NCI-H2107 treated with DMSO at 0.1 percent for 48 hours (cell line): ENCODE measurements at regions not wholly inside any gene's neighbourhood (a gene's known extent, or its start where the extent isn't known, plus 50 kb on each side); places are given as distances from the start of the nearest gene placed in this dataset.
A peak's percentile ranks its signal among the peaks of the same experiment; 100 is the strongest.

ENCODE experiments used
- DNase-seq: peaks from one replicate; lab custom pipeline; 2025; ENCODE audit not compliant: unreplicated experiment; lab: John Stamatoyannopoulos, UW

DNA sequence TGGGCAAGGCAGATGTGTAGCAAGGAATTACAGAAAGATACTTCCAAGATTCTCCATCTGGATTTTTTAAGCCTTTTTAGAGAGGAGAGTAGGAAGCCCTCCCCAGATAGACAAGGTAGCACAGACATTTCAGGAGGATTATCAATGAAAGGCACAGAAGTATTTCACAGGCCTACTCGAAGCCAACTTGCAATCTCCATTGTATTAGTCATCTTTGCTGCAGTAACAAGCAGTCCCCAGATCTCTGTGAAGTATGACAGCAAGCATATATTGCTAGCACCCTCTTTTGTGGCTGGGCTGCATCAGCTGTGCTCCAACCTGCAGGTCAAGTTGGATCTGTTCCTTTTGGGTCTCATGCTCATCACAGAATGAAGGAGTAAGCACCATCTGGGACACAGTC is 101.6 kb downstream of the MAF start:
- no peak for DNase-seq

DNA sequence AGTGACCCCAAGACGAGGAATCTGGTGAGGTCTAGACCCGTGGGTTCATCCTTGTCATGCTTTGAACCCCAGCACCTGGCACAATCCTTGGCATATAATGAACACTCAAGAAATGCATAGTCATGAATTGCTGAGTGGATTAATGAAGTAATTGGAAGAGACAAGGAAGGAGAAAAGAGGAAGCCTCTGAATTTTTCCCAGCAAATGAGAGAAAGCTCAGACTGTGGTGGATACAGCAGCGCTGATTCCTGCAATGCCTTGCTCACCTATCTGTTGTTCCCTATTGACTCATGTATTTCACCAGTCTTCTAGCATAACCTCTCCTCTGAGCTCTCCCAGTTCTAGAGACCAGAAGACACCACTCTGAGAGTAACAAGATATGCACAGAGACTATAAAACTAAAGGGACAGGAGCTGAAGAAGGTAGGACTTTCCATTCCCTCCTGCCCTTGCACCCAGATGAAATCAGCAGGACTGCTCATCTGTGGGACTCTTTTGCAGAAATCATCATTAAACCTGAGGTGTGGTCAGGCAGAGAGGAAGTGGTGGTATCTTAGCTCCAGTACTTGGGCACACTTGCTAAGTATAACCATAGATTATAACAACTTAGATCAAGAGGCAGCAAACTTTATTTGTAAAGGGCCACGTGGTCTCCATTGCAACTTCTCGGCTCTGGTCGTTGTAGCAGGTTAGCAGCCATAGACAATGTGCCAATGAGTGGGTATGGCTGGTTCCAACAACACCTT is 102.8 kb downstream of the MAF start:
- DNase-seq, result no peak

DNA sequence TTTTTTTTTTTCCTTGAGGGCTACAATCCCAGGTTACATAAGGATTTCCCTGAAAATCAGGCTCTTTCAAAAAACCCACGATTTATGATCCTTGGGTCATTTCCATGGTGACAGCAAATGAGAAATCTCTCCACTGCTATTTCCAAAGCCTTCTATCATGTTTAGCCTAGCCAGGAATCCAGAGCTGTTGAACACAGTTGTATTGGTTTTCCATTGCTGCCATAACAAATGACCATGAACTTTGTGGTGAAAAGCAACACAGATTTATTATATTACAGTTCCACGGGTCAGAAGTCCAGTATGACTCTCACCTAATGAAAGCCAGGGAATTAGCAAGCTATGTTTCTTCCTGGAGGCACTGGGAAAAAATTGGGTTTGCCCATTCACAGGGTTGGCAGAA is 106.6 kb downstream of the MAF start:
- DNase-seq, result no peak

DNA sequence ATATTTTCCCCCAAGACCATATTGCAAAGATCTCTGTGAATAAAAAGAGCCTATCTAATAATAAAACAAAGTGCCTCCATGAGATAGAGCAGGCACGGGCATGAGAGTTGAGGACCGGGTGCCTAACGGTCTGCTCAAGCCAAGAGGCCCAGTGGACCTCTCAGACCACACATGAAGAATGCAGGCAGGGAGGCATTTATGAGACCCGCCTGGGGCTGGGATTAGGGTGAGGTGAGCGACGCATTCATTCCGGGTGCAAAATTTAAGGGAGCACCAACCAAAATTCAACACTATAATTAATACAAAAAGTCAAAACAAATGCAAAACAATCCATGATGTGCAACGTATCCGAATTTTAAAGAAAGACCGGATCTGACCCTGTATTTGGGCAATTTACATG is 108.5 kb downstream of the MAF start:
- no peak for DNase-seq

DNA sequence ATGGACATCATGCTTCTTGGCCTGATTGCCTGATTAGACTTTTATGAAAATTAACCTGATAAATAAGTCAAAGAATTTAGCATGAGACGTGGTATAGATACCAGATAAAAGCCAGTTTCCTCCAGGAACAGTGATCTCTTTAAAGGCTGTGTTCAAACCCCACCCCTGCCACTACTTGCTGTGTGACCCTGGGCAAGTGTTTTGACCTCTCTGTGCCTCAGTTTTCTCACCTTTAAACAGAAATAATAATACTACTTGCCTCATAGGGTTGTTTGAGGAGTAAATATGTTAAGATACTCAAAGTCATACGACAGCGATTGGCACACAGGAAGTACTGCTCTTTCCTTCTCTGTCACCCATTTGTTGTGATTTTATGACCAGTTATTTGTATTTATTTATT is 115.5 kb downstream of the MAF start:
- no peak for DNase-seq

DNA sequence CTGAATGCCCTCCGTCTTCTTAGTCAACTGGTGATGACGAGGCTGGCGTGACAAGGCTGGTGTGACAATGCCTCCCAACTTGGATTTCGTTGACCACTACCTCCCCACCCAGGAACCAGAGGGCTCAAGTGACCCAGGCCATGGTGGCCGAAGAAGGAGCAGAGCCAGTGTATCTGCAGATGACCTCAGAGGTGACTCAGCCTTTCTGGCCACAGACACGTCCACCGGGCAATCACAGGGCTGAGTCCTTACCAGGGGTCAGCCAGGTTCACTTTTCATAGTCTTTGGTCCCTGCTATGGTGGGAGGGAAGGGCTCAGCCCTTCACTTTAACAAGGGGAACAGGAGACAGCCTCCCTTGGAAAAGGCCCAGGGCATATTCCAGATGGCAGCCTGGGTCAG is 116.3 kb downstream of the MAF start:
- no peak for DNase-seq

DNA sequence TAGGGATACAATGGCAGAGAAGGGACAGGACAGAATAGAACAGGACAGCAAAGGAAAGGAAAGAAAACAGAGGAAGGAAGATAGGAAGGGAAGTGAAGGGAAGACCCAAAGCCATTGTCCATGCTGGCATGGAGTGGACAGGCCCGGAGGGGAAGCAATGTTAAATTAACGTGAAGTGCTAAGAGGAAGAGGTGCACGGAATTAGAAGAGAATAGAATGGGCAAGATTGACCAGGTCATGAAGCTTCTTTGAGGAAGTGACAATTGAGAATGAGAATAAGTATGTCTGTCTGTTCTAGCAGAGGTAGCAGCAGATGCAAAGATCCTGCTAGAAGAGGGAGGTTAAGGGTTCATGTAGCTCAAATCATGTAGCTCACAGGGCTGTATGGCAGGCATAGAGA is 117.2 kb downstream of the MAF start:
- no peak for DNase-seq

DNA sequence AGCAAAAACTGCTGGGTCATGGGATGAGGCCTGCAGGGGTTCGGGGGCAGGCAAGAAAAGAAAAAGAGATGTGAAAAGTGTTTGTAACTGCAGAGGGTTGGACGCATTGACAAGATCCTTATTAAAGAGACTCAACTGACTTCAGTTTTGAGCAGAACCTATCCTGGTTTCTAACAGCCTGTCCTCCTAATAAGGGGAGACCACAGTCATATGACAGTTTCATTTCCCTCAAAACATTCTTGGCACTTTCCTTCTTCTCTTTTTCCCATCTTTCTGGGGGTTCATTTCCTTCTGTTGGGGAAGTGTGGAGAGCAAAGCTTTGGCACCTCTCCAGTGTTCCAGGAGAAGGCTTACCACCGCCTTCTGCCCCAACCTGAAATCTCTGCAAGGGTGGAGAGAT is 118.5 kb downstream of the MAF start:
- DNase-seq, result no peak

DNA sequence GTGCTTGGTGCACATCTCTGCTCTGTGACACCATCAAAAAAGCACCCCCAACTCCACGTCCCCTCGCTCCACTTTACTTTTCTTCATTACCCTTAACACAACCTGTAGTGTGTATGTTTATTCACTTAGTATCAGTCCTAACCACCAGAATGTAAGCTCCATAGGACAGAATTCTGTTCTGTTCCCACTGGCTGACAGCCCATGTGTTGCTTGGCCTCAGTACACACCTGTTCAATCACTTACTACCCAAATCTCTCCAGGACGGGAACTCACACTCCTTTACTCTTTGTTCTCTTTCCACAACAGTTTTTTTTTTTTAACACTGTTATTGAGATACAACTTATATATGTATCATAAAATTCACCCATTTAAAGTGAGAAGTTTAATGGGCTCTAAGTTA is 119.6 kb downstream of the MAF start:
- DNase-seq, result no peak

DNA sequence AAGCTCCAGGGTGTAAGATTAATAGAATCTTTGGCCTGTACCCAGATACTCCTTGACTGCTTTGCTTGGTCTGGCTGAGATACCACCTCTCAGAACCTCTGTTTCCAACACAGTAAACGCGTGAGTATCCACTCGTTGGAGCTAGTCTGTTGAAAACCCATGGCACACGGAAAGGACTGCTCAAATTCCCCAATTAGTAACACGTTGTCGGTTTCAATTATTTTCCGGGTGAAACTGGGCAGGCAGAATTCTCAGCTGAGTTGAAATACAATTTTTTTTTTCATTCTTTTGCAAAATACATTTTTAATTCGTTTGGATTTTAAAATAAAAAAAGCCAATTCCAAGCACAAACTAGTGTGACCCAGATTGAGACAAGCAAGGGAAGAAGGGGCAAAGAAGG is 120.5 kb downstream of the MAF start:
- DNase-seq, result no peak

DNA sequence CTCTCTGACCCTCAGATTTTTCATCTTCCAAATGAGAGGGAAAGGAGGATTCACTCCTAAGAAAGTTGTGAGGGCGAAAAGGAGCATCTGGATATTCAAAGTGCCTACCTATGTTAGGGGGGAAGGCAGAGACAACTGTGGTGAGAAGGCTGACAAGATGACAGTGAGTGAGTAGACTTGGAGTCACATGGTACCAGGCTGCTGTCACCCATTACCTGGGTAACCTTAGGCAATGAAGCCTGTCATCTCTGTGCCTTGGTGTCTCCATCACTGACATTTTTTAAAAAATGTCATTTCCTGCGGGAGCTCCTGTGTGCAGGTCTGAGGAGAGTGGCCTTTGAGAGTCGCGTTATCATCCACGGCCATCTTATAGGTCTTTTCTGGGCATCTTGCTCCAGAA is 124.0 kb downstream of the MAF start:
- DNase-seq, result no peak

DNA sequence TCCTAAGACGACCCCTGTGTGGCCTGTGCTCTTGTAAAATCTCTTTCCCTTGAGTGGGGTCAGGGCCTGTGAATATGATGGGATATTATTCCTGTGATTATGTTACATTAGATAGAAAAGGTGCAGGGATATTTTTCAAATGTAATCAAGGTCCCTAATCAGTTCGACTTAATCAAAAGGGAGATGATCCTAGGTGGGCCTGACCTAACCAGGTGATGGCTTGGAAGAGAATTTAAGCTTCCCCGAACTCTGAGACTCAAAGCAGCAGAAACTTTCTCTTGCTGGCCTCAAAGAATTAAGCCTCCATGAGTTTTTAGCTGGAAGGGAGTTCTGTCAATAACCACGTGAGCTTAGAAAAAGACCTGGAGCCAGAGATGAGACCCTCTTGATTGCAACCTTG is 124.7 kb downstream of the MAF start:
- no peak for DNase-seq

DNA sequence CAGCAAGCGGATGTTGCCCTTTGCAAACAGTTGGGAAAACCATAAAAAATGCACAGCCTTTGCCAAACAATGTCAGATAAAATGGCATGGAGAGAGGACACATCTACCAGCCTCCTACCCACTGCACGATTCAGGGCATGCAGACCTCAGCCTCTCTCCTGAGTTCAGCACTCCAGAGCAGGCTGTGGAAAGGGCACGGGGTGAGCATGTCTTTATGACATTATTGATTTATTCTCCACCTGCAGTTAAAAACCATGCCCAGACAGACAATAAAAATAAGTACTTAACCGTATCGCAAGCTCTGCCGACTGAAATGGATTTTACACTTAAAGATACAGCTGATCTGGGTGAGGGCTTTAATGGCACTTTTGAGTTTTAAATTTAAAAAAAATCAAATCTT is 127.1 kb downstream of the MAF start:
- peak; percentile 6 for DNase-seq

DNA sequence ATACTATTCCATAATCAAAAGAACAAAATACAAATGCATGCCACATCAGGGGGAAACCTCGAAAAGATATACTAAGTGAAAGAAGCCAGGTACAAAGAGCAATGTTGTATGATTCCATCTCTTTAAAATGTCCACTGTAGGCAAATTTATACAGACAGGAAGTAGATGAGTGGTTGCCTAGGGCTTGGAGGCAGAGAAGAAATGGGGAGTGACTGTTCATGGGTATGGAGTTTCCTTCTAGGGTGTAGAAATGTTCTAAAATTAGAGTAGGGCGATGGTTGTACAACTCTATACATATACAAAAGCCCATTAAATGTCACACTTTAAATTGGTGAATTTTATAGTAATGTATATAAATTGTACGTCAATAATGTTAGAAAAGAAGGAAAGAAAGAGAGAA is 128.1 kb downstream of the MAF start:
- DNase-seq, result no peak

DNA sequence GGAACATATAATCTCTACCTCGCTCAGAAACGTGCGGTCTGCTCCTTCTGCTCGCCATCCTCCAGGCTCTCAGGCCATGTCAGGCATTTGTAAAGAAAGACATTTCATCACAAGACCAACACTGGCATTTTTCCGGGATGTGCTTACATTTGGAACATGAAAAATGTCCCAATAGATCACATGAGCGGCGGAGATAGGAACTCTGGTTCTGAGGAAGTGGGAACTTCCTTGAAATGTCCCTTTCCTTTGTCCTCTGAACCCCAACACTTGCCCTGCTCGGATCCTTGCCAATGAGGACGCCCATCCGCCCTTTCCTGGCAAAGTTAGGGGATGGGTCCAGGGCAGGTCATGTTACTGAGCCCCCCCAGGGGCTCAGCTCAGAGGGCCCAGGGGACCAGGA is 130.5 kb downstream of the MAF start:
- no peak for DNase-seq

DNA sequence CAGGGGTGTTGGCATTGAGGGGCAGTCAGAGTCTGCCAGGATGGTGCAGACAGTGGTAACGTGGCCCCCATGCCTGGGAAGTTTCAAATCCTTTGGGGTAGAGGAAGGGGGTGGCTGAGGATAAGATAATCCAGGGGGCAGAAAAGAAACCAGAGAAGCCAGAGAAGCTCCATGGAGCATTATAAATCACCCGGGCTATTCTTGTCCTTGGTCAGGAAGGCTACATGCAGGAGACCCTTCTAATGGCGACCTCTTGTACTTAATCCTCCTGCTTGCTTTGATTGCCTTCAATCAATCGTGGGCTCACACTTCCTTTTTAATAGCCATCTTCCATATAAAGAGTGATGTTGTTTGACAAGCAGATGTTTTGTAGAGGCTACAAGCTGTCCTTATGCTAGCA is 131.9 kb downstream of the MAF start:
- no peak for DNase-seq

DNA sequence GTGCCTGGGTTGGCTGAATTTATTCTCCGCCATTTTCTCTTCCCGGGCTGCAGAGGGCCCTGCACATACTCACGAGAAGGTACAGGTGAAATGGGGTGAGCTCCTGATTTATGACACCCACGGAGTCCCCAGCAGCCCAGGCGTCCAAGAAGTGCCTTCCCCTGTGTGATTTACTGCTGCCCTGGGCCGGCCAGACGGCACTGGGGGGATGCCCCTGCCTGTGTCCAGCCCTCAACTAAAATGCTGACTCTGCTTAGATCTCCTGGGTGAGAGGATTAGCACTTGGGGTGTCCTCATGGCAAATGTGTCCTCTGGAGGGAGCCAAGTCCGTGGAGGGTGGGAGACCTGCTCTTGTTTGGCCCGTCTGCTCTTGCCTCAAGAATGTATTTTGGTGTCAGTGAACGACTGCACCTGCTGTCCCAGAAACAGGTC is 132.4 kb downstream of the MAF start:
- DNase-seq, result no peak

DNA sequence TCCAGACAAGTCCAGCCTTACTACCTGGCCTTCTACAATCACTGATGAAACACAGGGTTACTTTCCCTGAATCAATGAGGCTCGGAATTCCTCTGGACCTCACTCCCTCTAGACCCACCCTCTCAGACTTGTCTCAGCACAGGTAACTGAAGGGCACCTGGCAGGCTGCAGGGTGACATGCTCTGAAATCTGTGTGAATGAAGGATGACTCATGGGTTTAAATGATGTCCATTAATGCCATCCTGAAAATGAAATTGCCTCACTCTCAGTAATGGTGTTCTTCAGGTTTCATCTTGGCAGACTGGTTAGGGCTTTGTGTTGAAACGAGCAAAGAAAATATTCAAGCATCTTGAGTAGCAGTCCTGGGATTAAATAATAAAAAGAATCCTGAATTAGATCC is 134.4 kb downstream of the MAF start:
- DNase-seq, result no peak

DNA sequence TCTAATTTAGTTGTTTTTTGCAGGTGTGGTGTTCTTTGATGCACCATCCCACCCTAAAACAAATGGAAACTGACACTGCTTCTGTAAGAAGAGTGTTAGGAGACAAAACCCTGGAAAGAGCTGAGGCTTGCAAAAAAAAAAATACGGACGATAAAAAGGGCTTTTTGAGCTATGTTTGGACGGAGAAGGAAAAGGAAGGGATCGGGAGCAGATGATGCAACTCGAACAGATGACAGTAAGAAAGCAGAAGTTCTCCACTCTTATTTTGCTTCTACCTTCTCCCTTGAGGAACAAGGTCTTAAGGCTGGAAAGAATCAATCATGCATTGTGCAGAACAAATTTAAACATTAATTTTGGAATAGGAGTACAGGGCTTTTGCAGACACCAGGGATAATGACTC is 136.7 kb downstream of the MAF start:
- no peak for DNase-seq

DNA sequence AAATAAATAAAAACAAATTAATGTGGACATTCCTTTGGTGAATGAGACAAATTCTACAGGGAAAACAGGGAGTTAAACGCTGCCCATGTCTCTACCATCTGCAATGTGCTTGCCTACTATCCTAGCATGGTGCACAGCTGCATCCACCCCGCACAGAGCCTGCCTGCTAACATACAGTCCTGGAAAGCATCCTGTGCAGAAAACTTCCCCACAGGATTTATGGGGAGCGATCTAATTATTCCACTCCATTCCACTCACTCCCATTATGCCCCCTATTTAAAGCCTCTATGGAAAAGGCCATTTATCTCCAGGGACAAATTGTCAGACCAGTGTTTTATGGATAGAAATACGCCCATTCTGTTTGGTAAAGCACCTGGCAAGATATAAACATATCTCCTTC is 144.5 kb downstream of the MAF start:
- DNase-seq, result no peak

DNA sequence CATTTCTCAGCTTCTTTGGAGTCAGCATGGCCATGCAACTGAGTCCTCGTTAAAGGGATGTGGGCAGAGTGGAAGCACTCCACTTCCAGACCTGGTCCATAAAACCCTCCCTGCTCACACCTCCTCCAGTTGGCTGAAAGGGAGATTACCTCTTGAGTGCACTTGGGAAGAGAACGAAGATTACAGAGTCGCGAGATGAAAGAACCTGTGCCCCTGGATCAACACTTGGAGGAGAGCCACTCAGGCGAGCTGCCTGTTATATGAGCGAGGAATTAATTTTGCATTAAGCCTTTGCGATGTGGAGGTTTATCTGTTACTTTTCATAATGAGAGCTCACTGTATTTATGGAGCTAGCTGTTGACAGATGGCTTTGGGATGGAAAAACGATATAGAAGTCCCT is 147.9 kb downstream of the MAF start:
- no peak for DNase-seq

DNA sequence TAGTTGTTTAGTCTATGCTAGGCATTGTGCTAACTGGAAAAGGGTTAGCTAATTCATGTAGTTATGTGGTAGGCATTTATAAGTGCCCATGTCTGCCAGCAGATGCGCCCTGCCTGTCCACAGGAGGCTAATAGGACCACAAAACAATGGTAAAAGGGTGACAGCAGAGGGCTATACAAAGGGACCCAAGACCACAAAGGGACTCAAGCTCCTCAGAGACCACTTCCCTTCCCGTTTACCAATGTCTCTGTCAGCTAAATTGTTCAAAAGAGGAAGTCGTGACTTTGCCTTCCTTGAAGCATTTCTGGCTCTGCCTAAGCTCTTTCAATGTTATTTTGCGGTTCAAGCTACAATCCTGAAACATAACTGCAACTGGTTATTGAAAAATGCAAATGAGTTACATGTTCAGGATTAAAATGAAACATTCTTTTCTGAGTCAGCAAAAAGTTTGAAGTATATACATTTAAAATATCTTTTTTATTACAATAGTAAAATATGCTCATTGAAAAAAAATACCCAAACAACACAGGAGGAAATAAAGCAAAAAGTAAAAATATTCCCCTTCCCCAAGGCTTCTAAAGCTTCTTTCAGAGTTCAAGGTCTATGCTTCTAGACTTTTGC is 149.2 kb downstream of the MAF start:
- DNase-seq, result no peak

DNA sequence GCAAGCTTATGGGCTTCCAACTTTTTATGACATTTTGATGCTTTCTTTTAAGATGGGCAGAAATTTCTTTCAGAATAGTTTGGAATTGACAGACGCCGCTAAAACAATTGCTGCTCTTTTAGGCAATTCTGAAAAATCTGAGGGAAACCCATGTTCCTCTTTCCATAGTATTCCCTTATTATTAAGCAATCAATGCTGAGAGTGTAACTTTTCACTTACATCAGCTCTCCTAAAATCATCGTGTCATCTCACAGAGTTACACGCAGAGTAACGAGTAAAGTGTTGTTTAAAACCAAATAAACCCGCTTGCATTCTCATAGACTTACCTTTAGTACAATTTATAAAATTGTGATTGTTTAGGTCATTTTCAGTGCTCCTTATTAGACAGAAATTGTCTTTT is 150.6 kb downstream of the MAF start:
- no peak for DNase-seq
